ENCODE measurements at regions not wholly inside any gene's neighbourhood (a gene's known extent, or its start where the extent isn't known, plus 50 kb on each side); places are given as distances from the start of the nearest gene placed in this dataset.

DNA sequence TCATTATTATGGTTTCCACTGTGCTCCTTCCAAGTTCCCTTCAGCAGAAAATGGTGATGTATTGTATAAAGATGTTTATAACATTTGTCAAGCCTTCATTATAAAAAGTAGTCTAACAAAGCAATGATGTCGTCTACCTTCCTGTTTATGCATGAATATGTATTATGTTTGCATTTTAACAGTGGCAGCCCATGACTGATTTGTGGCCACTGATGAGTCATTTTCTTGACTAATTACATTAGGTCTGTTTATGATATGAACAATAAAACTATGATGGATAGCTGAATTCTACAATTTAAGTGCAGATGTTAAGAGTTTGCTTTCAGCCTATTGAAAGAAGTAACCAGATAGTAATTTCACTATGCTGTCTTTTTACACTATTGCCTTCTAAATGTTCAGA is 75.4 kb upstream of the ADAMTS19 start:
- ChIA-PET POLR2A (no interaction called here), CTCF (interaction anchor here (1.2 to 1.5 kb wide), 3 partner anchors 16 to 22 kb away, joined by 3 read pairs; no protein-coding TSS in a partner anchor)
- TF ChIP-seq MYC (IDR thresholded peaks at IDR 0.05; ENCODE audit: low read depth, low read length), result no peak
- TF ChIP-seq EZH2 (IDR thresholded peaks at IDR 0.05; ENCODE audit: borderline replicate concordance, low read depth, low read length, severe bottlenecking), result no peak
- TF ChIP-seq, protein P1, sequence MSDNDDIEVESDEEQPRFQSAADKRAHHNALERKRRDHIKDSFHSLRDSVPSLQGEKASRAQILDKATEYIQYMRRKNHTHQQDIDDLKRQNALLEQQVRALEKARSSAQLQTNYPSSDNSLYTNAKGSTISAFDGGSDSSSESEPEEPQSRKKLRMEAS (IDR thresholded peaks at IDR 0.05; ENCODE audit: insufficient read depth, insufficient read length), result no peak
- TF ChIP-seq FOS (IDR thresholded peaks at IDR 0.05; ENCODE audit: borderline replicate concordance, insufficient read depth, low read length), result peak; percentile 47
- no peak for TF ChIP-seq POLR2A (IDR thresholded peaks at IDR 0.05; ENCODE audit: low read depth, low read length)
- TF ChIP-seq JUN (IDR thresholded peaks at IDR 0.05; ENCODE audit: borderline replicate concordance, insufficient read depth, insufficient read length, low read depth), result peak; percentile 33
- no peak for TF ChIP-seq CTCF (IDR thresholded peaks at IDR 0.05; ENCODE audit: extremely low read depth in 1 of 2, insufficient read depth in 1 of 2, low read depth in 1 of 2, low read length in 2 of 2)
- no peak for TF ChIP-seq POLR2AphosphoS5 (IDR thresholded peaks at IDR 0.05; ENCODE audit: insufficient read depth, low read depth, low read length)
- no peak for TF ChIP-seq GATA2 (IDR thresholded peaks at IDR 0.05; ENCODE audit: insufficient read depth, insufficient read length, low read depth, low read length)
- Histone ChIP-seq H3K4me3 (replicated peaks in 1 of 3; ENCODE audit: insufficient read depth in 1 of 3, low read depth in 1 of 3, low read length in 3 of 3) (no peak overlapping the region), H3K27me3 (ENCODE audit: control insufficient read depth in 2 of 2, insufficient read depth in 2 of 2, low read length in 2 of 2) (no peaks in the 10 kb centered on the region), H4K20me1 (replicated peaks; ENCODE audit: control insufficient read depth, extremely low read depth, insufficient read depth, low read length) (no peaks in the 10 kb centered on the region), H3K9ac (replicated peaks; ENCODE audit: extremely low read depth, insufficient read depth, low read length) (no peak overlapping the region), H3K79me2 (ENCODE audit: control insufficient read depth, insufficient read depth, low read length) (no peaks in the 10 kb centered on the region), H3K9me3 (replicated peaks; ENCODE audit: control insufficient read depth, insufficient read depth, low read length) (no peaks in the 10 kb centered on the region), H3K27ac (ENCODE audit: insufficient read depth, low read depth, low read length) (no peak overlapping the region), H3K4me2 (ENCODE audit: insufficient read depth, low read length) (no peak overlapping the region), H2AFZ (ENCODE audit: low read depth, low read length) (no peak overlapping the region), H3K4me1 (ENCODE audit: control insufficient read depth, extremely low read depth, insufficient read depth, low read length) (no peaks in the 10 kb centered on the region), H3K9me1 (replicated peaks; ENCODE audit: control insufficient read depth, extremely low read depth, insufficient read depth, low read length) (no peaks in the 10 kb centered on the region), H3K36me3 (ENCODE audit: control insufficient read depth in 2 of 2, extremely low read depth in 1 of 2, insufficient read depth in 2 of 2, low read length in 2 of 2) (no peaks in the 10 kb centered on the region)
- dilution Hi-C loops (cut with MboI; ENCODE audit: extremely low pct_ligation_motif_present, low sequenced_read_pairs) (no loop called here), intact Hi-C loops (cut with micrococcal nuclease) (no loop called here)
- FAIRE-seq (no peak), DNase-seq (ENCODE audit: low read depth, low spot score) (peak; percentile 21)
- BruUV-seq (replicated peaks), result no TSS peak
